HG03280 (cell line): ENCODE measurements at regions not wholly inside any gene's neighbourhood (a gene's known extent, or its start where the extent isn't known, plus 50 kb on each side); places are given as distances from the start of the nearest gene placed in this dataset.

Experiments
- ATAC-seq: cut with Tn5 transposase; IDR thresholded peaks from one replicate; pipeline ENCODE4 v1.9.1; 2021; ENCODE audit warnings: mild to moderate bottlenecking, moderate library complexity; ENCODE audit not compliant: unreplicated experiment

DNA sequence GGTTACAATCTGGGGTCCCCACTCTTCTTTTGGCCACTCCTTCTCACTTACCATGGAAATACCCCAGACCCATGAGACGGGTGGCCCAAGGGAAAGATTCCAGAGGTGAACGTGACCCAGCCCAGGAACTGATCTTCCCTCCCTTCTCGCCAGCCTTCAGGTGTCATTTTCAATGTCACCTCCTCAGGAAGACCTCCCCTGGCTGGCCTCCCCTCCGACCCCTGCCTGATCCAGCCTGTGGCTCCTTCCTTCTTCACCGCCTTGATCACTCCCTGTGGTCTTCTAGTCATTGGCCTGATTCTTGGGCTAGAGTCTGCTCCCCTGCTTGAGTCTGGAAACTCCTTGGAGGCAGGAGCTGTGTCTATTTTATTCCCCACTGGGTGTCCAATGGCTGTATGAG is 146.1 kb downstream of the SMAD6 start:
- ATAC-seq = no peak

DNA sequence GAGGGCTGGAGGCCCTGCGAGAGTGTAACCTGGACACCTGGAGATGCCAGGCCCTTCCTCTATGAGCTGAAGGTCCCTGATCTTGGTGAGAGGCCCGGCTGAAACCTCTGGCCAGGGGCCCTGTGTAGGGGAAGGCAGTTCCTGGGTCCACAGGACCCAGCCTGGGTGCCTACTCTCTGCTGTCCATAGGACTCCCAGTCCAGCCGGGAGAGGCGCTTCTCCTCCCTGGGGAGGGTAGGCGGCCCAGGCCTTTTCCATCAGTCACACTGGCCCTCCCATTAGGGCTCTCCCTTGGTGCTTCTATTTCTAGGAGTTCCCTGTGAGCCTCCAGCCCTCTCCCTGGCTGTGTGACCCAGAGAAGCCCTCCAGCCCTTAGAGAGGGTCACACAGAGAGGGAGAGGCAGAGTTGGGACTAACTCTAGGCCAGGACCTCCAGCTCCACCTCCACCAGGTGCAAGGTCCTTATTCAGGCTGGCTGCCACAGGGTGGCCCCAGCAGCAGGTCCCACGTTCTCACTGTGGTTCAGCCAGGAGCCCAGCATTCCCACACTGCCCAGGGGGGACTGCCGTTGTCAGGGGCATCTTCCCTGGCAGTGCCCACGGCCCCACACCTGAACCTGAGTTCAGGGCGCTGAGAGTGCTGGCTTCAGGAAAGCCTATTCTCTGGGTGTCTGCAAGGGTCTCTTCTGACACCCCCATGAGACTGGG is 146.8 kb downstream of the SMAD6 start:
- no peak for ATAC-seq

DNA sequence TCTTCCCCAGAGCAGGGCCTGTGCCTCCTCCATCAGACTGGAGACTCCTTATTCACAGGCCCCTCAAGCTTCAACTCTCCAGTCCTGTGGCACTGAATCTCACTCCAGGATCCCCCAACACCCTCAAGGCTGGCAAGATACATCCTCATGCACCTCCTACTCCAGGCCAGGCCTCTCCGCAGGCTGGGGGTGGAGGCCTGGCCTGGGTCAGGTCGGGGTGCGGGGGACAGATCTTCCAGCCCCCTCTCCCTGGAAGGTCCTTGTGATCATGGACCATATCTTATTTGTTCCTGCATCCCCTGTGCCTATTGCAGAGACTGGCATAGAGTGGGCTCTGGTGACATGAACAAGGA is 147.3 kb downstream of the SMAD6 start:
- no peak for ATAC-seq

DNA sequence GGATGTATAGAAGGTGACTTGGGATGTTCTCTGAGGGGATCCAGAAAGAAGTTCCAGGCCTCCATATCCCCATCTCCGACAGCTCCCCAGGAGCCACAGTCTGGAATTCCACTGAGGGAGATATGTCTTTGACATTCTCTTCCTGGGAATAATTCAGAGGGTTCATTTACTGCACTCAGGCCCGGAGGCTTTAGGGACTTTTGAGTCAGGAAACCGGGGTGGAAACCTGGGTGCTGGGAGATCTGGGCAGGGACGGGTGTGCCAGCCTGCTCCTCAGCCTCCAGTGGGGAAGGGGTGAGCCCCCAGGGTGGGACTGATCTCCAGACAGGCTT is 147.7 kb downstream of the SMAD6 start:
- no peak for ATAC-seq

DNA sequence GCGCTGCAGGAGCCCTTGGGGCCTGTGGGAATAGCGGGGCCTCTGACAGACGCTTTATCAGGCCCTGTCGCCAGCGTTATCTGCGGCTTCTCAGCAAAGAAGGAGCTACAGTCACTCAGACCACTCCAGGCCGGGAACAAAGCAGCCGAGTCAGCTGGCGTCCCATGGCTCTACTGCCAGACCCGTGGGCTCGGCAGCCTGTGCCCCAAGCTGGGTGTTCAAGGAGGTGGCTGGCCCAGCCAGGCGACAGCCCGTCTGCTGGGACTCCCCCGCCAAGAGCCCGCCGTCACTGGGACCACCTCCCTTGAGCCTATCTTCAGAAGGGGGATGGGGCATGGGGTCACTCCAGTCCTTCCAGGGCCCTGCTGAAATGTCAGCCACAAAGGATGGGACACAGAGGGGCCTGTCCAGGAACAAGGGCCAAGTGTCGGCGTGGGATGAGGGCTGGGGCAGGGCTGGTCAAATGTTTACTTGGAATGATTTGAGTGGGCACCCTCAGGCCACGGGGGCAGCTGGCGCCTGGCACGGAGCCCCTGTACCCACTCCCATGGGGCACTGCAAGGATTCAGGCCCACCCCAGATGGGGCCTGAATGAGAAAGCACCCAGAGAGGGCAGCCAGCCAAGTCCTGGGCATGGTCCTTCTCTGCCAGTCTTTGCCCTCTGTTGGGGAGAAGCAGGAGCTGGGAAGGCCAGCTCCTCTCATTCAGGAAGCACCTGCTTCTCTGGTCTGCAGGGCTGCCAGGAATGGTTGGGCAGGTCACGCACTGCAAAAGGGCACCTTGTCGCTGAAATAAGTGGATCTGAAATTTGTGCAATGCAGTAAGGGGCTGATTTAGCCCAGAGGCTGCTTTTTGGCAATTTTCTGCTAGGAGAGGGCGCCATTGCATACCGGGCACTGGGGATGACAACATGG is 148.3 kb downstream of the SMAD6 start:
- ATAC-seq = no peak

DNA sequence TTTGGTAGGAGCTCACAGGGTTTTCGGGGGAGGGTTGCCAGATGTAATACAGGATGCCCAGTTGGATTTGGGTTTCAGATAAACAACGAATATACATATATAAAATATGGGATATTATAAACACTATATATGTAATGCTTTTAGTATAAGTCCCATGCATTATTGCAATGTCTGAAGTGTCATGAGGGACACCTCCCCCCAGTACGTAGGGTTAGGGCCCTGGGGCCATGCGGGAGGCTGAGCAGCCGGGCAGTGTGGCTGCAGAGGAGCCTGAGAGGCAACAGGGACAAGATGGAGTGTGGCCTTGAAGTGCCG is 148.9 kb downstream of the SMAD6 start:
- ATAC-seq = no peak

DNA sequence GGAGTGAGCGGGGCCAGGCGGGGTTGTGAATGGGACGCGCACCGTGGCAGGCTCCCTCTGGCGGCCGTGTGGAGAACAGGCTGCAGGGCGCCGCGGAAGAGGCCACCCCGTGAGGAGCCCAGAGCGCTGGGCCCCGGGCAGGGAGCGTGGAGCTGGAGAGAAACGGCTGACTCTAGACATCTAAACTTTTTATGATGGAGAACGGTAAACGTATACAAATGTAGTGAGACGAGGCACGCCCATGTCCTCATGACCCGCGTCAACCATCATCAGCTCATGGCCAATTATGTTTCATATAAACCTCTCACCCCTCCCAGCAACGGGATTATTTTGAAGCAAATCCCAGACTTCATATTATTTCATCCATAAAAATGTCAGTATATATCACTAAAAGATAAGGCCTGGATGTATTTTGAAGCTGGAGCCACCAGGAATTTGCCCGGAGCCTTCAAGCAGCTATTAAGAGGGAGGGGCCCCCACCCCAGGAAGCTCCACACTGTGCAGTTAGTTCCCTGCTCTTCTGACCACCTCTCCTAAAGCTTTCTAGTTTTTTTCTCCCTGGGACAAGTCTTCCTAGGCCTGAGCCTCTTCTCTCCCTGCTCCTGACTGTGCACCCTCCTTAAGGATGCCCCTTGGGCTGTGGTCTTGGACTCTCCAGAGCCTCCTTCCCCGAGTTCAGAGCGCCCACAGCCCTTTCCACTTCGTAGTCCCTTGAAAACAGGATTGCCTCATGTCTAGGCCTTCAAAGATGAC is 149.5 kb downstream of the SMAD6 start:
- ATAC-seq = peak; percentile 82

DNA sequence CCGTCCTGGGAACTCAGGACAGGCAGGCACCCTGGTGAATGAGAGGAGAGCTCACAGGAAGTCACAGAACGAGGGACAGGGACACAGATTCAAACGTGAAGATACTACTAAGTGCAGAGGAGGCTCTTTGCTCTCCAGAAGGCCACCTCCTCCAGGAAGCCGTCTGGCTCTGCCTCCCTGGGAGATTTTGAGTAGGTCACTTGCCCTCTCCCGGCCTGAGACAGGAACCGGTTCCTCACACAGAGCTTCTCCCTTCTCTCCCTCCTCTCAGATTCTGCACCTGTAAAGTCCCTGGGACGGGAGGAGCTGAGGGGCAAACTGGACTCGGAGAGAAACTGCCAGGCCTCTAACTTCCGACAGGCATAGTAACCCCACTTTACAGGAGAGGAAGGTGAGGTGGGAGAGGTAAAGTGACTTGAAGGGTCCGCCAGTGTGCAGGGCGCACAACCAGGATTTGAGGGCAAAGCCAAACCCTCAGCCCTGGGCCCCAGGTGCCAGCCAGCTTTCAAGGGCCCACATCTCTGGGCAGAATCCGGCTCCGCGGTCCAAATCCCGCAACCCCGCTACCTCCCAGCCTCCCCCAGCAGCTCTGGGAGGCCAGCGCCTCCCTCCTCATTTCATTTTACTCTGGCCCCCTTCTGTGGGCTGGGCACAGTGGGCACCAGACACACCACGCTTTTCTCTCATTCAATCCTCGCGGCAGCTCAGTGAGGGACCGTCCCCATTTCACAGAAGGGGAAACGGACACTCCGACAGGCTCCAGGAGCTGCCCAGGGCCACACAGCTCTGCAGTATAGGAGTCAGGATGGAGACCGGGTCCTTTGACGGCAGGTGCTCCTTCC is 150.2 kb downstream of the SMAD6 start:
- ATAC-seq = no peak

DNA sequence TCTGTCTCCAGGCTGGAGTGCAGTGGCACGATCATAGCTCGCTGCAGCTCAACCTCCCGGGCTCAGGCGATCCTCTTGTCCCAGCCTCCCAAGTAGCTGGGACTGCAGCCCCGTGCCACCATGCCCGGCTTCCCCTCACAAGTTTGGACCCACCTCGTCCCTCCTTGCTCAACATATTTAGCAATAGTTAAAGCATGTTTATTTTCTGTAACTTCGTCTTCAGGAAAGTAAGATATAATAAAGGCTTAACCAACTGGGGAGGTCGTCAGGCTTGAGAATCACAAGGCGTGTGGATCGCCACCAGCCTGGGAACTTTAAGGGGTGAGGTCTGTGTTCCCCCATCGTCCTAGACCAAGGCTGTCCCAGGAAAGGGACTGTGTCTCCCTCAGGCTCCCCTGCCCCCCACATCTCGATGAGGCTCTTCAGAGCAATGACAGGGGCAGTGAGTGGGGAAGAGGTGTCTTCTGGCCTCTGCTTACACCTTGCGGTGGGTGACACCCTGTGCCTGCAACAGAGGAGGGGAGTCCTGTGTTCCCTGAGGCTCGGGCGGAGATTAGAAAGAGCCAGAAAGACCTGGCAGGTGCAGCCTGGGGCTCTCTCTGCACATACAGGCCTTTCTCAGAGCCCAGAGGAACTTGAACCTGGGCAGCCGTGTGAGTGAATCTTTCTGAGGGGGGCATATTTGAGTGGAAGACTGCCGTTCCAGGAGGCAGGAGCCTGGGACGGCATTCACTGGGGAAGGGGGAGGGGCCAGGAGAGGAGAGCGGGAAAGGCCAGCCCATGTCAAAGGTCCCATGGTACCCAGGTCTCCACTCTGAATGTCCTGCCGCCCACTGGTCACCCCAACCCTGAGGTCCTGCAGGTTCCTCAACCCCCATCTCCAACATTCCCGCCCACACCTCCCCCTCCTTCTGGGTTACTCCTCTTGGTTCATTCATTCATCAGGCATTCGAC is 152.3 kb downstream of the SMAD6 start:
- no peak for ATAC-seq

DNA sequence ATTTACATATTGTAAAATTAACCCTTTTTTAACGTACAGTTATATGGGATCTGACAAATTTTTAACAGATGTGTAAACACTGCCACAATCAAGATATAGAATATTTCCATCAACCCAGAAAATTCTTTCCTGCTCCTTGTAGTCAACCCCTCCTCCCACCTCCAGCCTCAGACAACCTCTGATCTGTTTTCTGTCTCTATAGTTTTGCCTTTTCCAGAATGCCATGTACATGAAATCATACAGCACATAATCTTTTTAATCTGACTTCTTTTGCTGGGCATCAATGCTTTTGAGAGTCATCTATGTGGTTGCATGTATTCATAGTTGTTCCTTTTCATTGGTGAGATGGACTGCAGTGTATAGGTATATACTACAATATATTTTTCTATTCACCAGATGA is 153.0 kb downstream of the SMAD6 start:
- no peak for ATAC-seq

DNA sequence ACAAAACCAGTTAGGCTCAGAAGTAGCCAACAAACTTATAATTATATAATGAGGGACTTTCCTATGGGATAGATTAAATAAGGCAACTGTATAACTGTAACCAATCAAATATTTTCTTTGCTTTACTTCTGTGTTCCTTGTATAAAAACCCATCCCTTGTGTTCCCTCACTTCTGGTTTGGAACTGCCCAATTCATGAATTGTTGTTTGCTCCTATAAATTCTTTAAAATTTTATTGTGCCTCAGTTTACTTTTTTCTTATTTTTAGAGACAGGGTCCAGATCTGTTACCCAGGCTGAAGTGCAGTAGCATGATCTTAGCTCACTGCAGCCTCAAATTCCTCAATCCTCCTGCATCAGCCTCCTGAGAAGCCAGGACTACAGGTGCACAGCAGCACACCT is 155.7 kb downstream of the SMAD6 start:
- no peak for ATAC-seq

DNA sequence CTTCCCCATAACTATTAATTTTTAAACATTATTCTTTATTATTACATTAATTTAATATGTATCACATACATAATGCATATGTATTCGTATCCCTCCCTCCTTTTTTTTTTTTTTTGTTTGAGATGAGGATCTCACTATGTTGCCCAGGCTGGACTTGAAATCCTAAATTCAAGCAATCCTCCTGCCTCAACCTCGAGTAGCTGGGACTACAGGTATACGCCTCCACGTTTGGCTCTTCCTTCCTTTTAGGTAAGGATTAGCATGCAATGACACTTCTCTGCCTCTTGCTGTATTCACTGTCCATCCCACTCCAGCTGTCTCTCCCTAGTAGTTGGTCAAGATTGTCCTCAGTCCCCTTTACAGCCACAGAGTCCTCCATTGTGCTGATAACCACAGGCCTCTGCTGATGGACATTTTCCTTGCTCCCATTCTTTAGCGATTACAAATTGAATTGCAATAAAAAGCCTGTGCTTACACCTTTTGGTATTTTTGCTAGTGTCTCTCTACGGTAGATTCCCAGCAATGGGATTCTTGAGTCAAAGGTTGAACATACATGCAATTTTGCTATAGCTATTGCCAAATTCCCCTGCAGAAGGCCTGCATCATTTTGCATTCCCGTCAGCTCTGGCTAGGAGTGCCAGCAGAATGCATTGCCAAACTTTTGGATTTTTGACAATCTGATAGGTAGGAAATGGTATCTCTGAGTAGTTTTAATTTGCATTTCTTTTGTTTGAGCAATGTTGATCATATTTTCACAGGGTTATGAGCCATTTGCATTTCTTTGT is 156.6 kb downstream of the SMAD6 start:
- no peak for ATAC-seq

DNA sequence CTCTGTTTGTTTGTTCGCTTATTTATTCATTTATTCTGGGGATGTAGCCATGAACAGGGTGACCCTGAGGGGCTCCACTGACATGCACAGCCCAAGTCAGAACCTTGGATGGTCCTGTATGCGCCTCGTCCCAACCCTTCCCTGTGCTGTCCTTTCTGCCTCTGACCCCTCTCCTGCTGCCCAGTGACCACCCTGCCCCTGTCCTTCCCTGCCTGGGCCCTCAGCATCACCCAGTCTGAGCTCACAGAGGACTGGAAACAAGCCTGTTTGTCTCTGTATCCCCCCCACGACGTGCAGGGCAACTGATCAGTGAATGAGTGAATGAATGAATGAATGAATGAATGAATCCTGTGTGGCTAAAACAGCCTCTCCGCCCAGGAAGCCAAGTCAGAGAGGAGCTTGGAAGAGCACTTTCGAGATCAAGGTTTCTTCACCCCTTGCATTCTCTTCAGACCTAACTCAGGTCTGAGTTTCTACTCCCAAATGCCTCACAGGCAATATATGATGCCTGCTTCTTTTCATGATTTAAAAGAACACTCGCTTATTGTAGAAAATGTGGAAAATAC is 157.7 kb downstream of the SMAD6 start:
- no peak for ATAC-seq

DNA sequence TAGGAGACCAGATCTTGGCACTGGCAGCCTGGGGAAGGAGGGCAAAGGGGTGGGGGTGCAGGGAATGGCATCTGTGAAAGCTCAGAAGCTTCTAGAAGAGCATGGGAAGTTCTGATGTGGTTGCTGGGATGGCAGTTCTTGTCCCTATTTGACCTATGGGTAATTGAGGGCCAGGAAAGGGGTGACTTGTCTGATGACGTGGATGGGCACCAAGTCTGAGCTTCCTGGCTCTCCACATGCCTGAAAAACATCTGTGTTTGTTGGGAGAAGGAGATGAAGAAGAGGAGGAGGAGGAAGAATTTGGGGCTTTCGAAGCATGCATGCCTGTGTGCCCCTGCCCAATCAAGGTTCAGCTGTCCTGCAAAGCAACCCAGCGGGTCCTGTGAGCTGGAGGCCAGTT is 158.8 kb downstream of the SMAD6 start:
- no peak for ATAC-seq

DNA sequence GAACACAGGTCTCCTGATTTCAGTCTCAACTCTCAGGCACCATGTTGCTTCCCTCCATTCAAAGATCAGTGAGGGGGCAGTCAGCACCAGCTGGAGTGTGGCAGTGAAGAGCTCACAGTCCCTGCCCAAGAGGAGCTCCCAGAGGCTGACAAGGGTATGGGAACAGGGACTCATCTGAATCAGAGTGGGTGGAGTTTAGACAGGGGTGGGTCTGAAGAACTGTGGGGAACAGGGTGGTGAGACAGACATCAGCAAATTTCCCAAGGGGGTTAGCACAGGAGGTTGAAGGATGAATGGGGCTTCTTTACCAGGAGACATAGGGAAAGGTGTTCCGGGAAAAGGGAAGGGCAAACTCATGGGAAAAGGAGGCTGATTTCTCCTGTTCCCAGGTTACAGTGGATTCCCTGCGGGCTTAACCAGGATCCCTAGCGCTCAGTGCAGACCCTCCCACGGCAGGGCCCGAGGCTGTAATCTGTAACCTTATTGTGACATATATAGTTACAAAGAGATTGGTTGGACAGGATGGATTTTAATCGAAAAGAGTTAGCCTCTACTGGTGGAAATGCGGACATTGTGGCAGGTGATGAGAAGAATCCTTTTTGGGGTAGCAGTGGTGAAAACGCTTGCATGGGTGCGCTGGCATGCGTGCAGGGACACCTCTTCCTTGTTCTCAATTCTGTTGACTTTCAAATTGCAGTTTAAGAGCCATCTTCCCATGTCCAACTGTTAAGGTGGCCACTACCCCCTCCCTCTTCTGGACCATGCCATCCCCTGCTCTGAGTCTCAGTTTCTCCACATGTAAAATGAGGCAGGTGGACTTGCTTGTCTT is 160.3 kb downstream of the SMAD6 start:
- ATAC-seq = no peak

DNA sequence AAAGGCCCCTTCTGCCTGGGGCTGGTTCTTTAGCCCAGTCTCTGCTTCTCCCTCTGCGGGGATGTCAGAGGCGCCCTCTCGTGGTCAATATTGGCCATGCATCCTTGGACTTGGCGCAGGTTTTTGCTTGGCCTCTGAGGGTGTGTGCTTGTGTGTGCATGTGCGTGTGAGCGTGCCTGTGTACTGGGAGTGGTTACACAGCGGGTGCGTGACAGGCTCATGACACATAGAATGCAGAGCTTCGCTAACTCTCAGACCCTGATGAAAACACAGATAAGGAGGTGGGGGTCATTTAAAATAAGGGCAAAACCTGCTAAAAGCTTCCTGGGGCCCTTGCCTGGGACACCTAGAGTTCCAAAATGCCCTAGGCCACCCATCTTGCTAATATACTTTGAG is 160.9 kb downstream of the SMAD6 start:
- ATAC-seq = peak; percentile 51

DNA sequence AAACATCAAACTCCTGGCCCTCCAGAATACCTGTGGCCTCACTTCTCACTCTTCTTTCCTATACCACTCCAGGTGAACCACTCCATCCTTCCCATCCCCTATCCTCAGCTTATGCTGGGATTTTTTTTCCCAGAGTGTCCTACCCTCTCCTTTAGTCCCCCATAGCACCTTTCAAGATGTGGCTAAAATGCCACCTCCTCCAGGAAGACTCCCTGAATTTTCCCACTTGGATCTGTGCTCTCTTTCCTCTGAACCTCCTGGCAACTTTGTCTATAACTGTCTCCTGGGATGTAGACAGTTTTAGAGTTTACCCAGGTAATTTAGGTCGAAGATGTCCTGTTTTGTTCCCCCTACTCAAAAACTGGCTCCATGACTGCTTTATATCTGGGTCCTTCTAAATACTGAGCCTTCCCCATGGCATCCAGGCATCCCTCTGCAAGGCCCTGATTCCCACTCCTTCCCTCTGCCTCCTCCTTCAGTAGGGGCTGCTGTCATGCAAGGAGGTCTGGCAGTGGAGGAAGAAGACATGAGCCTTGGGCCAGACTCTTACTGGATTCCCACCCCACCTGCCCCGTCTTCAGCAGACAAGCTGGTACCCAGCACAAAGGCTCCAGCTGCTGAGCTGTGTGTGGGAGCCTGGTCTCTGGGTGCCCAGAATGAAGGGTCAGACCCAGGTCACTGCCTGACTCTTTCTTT is 161.5 kb downstream of the SMAD6 start:
- ATAC-seq = no peak
